DND-41 (cell line): ENCODE measurements at regions not wholly inside any gene's neighbourhood (a gene's known extent, or its start where the extent isn't known, plus 50 kb on each side); places are given as distances from the start of the nearest gene placed in this dataset.

Experiments
- ATAC-seq: fragments of 200-7000 bp; cut with Tn5 transposase; 3 replicates; pipeline ENCODE4 v1.9.1; 2021; ENCODE audit warnings: low read depth; ENCODE audit not compliant: insufficient read depth
- DNase-seq: peaks from one replicate; pipeline ENCODE4 v3.0.0-alpha.2; 2020
- H2AFZ ChIP-seq: 2 replicates; pipeline ENCODE4 v1.6.0; 2012; ENCODE audit warnings: low read depth, low read length
- H3K27ac ChIP-seq: 2 replicates; pipeline ENCODE4 v1.5.1; 2012; ENCODE audit warnings: low read length, inconsistent platforms
- H3K27me3 ChIP-seq: fragments of 200-600 bp; sonication (generic); 2 replicates; pipeline ENCODE4 v1.6.0; 2012; ENCODE audit warnings: low read length, mild to moderate bottlenecking, inconsistent platforms; ENCODE audit not compliant: insufficient read depth, poor library complexity
- H3K36me3 ChIP-seq: 2 replicates; pipeline ENCODE4 v1.5.1; 2012; ENCODE audit warnings: low read length, inconsistent platforms; ENCODE audit not compliant: insufficient read depth
- H3K4me1 ChIP-seq: 2 replicates; pipeline ENCODE4 v1.5.1; 2012; ENCODE audit warnings: mild to moderate bottlenecking, low read length; ENCODE audit not compliant: insufficient read depth
- H3K4me2 ChIP-seq: 2 replicates; pipeline ENCODE4 v1.6.0; 2012; ENCODE audit warnings: mild to moderate bottlenecking, moderate library complexity, low read length, inconsistent platforms; ENCODE audit not compliant: insufficient read depth
- H3K4me3 ChIP-seq, 2 experiments: fragments of 200-600 bp in 1 of 2; shearing (Covaris generic) in 1 of 2; 2 replicates each; pipeline ENCODE4 v1.5.1; 2012 to 2016; ENCODE audit warnings: inconsistent platforms in 2 of 2, low read length in 2 of 2, mild to moderate bottlenecking in 2 of 2, low read depth in 1 of 2, moderate library complexity in 1 of 2
- H3K79me2 ChIP-seq: 2 replicates; pipeline ENCODE4 v1.6.0; 2012; ENCODE audit warnings: low read length, inconsistent platforms; ENCODE audit not compliant: insufficient read depth
- H3K9ac ChIP-seq: 2 replicates; pipeline ENCODE4 v1.6.0; 2012; ENCODE audit warnings: low read depth, mild to moderate bottlenecking, inconsistent platforms, low read length, moderate library complexity
- H3K9me3 ChIP-seq: 2 replicates; pipeline ENCODE4 v1.5.1; 2012; ENCODE audit warnings: low read length, moderate library complexity, mild to moderate bottlenecking, inconsistent platforms; ENCODE audit not compliant: insufficient read depth, severe bottlenecking
- H4K20me1 ChIP-seq: 2 replicates; pipeline ENCODE4 v1.6.0; 2012; ENCODE audit warnings: low read length; ENCODE audit not compliant: insufficient read depth
- EZH2 ChIP-seq: IDR thresholded peaks from 3 replicates; pipeline ENCODE4 v1.6.1; 2012; ENCODE audit warnings: borderline replicate concordance, low read depth, mild to moderate bottlenecking, moderate library complexity, low read length, inconsistent platforms; ENCODE audit not compliant: severe bottlenecking
- TF ChIP-seq, protein P1 (sequence below): IDR thresholded peaks from 2 replicates; pipeline ENCODE4 v1.5.1; 2012; ENCODE audit warnings: borderline replicate concordance, low read length, moderate library complexity, mild to moderate bottlenecking; ENCODE audit not compliant: poor library complexity, severe bottlenecking; ENCODE audit errors: extremely low read depth

GRCh38 chr3:39587113-39587512 lies 119.6 kb downstream of the MOBP start:
- Histone ChIP-seq H3K27ac (no peak overlapping the region), H3K4me1 (no peaks in the 10 kb centered on the region), H3K4me3 (no peak overlapping the region), H3K4me2 (no peak overlapping the region), H3K9ac (no peak overlapping the region), H3K27me3 (peaks cover 6% of the 10 kb centered on the region), H3K36me3 (no peaks in the 10 kb centered on the region), H3K79me2 (no peaks in the 10 kb centered on the region), H4K20me1 (no peaks in the 10 kb centered on the region), H3K9me3 (no peaks in the 10 kb centered on the region), H2AFZ (no peak overlapping the region)
- TF ChIP-seq, protein P1, sequence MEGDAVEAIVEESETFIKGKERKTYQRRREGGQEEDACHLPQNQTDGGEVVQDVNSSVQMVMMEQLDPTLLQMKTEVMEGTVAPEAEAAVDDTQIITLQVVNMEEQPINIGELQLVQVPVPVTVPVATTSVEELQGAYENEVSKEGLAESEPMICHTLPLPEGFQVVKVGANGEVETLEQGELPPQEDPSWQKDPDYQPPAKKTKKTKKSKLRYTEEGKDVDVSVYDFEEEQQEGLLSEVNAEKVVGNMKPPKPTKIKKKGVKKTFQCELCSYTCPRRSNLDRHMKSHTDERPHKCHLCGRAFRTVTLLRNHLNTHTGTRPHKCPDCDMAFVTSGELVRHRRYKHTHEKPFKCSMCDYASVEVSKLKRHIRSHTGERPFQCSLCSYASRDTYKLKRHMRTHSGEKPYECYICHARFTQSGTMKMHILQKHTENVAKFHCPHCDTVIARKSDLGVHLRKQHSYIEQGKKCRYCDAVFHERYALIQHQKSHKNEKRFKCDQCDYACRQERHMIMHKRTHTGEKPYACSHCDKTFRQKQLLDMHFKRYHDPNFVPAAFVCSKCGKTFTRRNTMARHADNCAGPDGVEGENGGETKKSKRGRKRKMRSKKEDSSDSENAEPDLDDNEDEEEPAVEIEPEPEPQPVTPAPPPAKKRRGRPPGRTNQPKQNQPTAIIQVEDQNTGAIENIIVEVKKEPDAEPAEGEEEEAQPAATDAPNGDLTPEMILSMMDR, result no peak
- no peak for TF ChIP-seq EZH2
- ATAC-seq (no peak), DNase-seq (no peak)

DNA sequence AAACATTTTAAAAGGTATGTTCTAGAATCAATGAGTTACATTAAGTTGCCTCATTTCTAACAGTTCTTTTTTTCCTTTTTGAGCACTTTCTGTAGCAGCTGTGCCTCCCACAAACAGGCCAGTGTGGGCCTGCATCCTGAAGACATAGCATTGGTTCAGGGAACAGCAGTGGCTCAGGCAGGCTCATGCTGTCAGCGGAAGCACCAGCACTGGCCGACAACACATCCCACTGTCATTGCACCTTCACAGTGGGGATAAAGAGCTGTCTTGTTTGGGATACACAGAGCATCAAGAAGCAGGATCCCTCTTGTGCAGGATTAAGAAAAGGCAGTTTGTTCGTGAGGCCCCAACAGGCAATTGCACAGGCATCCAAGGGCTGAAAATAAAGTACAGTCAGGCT lies 123.3 kb downstream of the MOBP start:
- no peak for ATAC-seq
- H3K4me3 ChIP-seq, result no peak overlapping the region
- no peak overlapping the region for H3K4me2 ChIP-seq
- no peak overlapping the region for H3K27ac ChIP-seq
- no peaks in the 10 kb centered on the region for H4K20me1 ChIP-seq
- no peaks in the 10 kb centered on the region for H3K36me3 ChIP-seq
- H3K4me1 ChIP-seq, result no peaks in the 10 kb centered on the region
- H3K27me3 ChIP-seq, result peaks cover 6% of the 10 kb centered on the region
- no peak overlapping the region for H2AFZ ChIP-seq
- no peak for TF ChIP-seq EZH2
- TF ChIP-seq, protein P1, result no peak
- H3K79me2 ChIP-seq, result no peaks in the 10 kb centered on the region
- H3K9me3 ChIP-seq, result no peaks in the 10 kb centered on the region
- no peak for DNase-seq
- H3K9ac ChIP-seq, result no peak overlapping the region

GRCh38 chr3:39592311-39593050 lies 125.0 kb downstream of the MOBP start:
- Histone ChIP-seq H3K27me3 (peaks cover 11% of the 10 kb centered on the region), H4K20me1 (no peaks in the 10 kb centered on the region), H3K27ac (no peak overlapping the region), H2AFZ (no peak overlapping the region), H3K9me3 (no peaks in the 10 kb centered on the region), H3K9ac (no peak overlapping the region), H3K36me3 (no peaks in the 10 kb centered on the region), H3K4me2 (no peak overlapping the region), H3K79me2 (no peaks in the 10 kb centered on the region), H3K4me1 (no peaks in the 10 kb centered on the region), H3K4me3 (no peak overlapping the region)
- DNase-seq (no peak), ATAC-seq (no peak)
- TF ChIP-seq, protein P1, result no peak
- no peak for TF ChIP-seq EZH2

GRCh38 chr3:39593341-39593740 lies 125.9 kb downstream of the MOBP start:
- no peaks in the 10 kb centered on the region for H4K20me1 ChIP-seq
- H3K4me2 ChIP-seq, result no peak overlapping the region
- H3K9me3 ChIP-seq, result no peaks in the 10 kb centered on the region
- H3K27ac ChIP-seq, result no peak overlapping the region
- H3K36me3 ChIP-seq, result no peaks in the 10 kb centered on the region
- TF ChIP-seq, protein P1, result no peak
- TF ChIP-seq EZH2, result no peak
- no peak for DNase-seq
- ATAC-seq, result no peak
- no peak overlapping the region for H3K4me3 ChIP-seq
- no peak overlapping the region for H3K9ac ChIP-seq
- peaks cover 8% of the 10 kb centered on the region for H3K27me3 ChIP-seq
- no peaks in the 10 kb centered on the region for H3K79me2 ChIP-seq
- H2AFZ ChIP-seq, result no peak overlapping the region
- H3K4me1 ChIP-seq, result no peaks in the 10 kb centered on the region
